OCI-LY3 (cell line): ENCODE measurements at regions not wholly inside any gene's neighbourhood (a gene's known extent, or its start where the extent isn't known, plus 50 kb on each side); places are given as distances from the start of the nearest gene placed in this dataset.

Source experiments
- H2AFZ ChIP-seq: fragments of 200-600, 300-600 bp; shearing (Covaris generic); 2 replicates; pipeline ENCODE4 v1.6.0; 2014; ENCODE audit warnings: antibody characterized with exemption, low read depth, low read length
- H3K27ac ChIP-seq: fragments of 200-600, 300-600 bp; sonication (generic); 2 replicates; pipeline ENCODE4 v1.5.1; 2014; ENCODE audit warnings: mild to moderate bottlenecking, low read length, moderate library complexity, mixed read lengths
- H3K27me3 ChIP-seq: fragments of 200-600, 300-600 bp; sonication (generic); 2 replicates; pipeline ENCODE4 v1.6.1; 2014; ENCODE audit warnings: low read depth, low read length, mixed read lengths
- H3K36me3 ChIP-seq: fragments of 200-600, 300-600 bp; sonication (generic); replicated peaks from 2 replicates; pipeline ENCODE3; 2014; ENCODE audit warnings: low read depth, low read length, mixed read lengths
- H3K4me1 ChIP-seq: fragments of 300-600, 200-600 bp; sonication (generic); 2 replicates; pipeline ENCODE4 v1.6.1; 2014; ENCODE audit warnings: low read length, mixed read lengths
- H3K4me2 ChIP-seq: fragments of 200-600, 300-600 bp; sonication (generic); 2 replicates; pipeline ENCODE4 v1.6.1; 2014; ENCODE audit warnings: low read length, mixed read lengths
- H3K4me3 ChIP-seq: fragments of 300-600, 200-600 bp; sonication (generic); 2 replicates; pipeline ENCODE4 v1.5.1; 2014; ENCODE audit warnings: antibody characterized with exemption, mild to moderate bottlenecking, low read length, moderate library complexity
- H3K79me2 ChIP-seq: fragments of 300-600, 200-600 bp; shearing (Covaris generic); 2 replicates; pipeline ENCODE4 v1.6.1; 2014; ENCODE audit warnings: mild to moderate bottlenecking, low read length, mixed read lengths
- H3K9ac ChIP-seq: fragments of 300-600, 200-600 bp; shearing (Covaris generic); 2 replicates; pipeline ENCODE4 v1.6.0; 2014; ENCODE audit warnings: mild to moderate bottlenecking, low read length, moderate library complexity
- H3K9me3 ChIP-seq: fragments of 200-600, 300-600 bp; shearing (Covaris generic); 2 replicates; pipeline ENCODE4 v1.6.1; 2014; ENCODE audit warnings: low read length, mixed read lengths; ENCODE audit not compliant: insufficient read depth
- H4K20me1 ChIP-seq: fragments of 200-600, 300-600 bp; sonication (generic); 2 replicates; pipeline ENCODE4 v1.6.1; 2016; ENCODE audit warnings: low read length, mixed read lengths; ENCODE audit not compliant: insufficient read depth
- EZH2phosphoT487 ChIP-seq: fragments of 200-600 bp; shearing (Covaris generic); IDR thresholded peaks from 2 replicates; pipeline ENCODE4 v1.6.1; 2018; ENCODE audit warnings: antibody characterized with exemption, mixed run types, low read depth
- TF ChIP-seq, protein P1 (sequence below): fragments of 200-600, 300-600 bp; sonication (generic); IDR thresholded peaks from 2 replicates; pipeline ENCODE4 v1.5.1; 2014; ENCODE audit warnings: antibody characterized with exemption, low read length, low read depth

DNA sequence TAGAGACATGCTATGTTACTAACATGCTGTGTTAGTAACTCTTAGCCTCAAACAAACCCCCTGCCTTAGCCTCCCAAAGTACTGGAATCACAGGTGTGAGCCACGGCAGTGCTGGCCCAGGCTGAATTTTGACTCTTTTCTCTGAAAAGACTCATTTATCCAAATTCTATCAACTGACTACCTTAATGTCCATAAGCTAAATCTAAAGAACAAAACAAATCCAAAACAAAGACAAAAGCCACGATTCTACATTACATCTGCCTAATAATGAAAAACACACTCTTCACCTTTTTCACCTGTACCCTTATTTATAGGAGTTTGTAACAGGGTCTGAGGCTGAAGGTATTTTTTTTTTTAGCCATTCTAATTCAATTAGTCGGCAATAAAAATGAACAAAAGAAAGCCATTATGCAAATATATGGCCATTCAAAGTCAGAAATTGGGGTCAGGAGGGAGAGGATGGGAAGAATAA lies 432.5 kb downstream of the RBFOX1 start:
- no peak for TF ChIP-seq EZH2phosphoT487
- TF ChIP-seq, protein P1, sequence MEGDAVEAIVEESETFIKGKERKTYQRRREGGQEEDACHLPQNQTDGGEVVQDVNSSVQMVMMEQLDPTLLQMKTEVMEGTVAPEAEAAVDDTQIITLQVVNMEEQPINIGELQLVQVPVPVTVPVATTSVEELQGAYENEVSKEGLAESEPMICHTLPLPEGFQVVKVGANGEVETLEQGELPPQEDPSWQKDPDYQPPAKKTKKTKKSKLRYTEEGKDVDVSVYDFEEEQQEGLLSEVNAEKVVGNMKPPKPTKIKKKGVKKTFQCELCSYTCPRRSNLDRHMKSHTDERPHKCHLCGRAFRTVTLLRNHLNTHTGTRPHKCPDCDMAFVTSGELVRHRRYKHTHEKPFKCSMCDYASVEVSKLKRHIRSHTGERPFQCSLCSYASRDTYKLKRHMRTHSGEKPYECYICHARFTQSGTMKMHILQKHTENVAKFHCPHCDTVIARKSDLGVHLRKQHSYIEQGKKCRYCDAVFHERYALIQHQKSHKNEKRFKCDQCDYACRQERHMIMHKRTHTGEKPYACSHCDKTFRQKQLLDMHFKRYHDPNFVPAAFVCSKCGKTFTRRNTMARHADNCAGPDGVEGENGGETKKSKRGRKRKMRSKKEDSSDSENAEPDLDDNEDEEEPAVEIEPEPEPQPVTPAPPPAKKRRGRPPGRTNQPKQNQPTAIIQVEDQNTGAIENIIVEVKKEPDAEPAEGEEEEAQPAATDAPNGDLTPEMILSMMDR, result no peak
- H3K4me1 ChIP-seq, result no peaks in the 10 kb centered on the region

DNA sequence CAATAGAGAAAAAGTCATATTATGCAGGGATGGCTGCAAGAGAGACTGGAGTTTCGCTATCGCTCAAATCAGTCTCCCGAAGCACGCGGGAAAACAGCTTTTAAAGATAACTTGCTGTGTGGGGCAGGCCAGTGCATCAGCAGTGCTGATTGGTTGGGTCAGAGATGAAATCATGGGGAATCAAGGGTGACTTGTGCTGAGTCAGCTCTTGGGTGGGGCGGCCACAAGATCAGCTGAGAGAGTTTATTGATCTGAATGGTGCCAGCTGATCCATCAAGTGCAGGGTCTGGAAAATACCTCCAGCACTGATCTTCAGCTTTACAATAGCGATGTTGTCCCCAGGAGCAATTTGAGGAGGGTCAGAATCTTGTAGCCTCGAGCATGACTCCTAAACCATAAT lies 430.5 kb downstream of the RBFOX1 start:
- Histone ChIP-seq H3K4me2 (no peak overlapping the region), H3K27ac (no peak overlapping the region), H3K4me3 (no peak overlapping the region), H3K79me2 (no peaks in the 10 kb centered on the region), H3K4me1 (no peaks in the 10 kb centered on the region), H3K36me3 (no peaks in the 10 kb centered on the region), H3K9me3 (no peaks in the 10 kb centered on the region), H3K27me3 (no peaks in the 10 kb centered on the region), H3K9ac (no peak overlapping the region), H4K20me1 (no peaks in the 10 kb centered on the region), H2AFZ (no peak overlapping the region)
- TF ChIP-seq EZH2phosphoT487, result no peak
- TF ChIP-seq, protein P1, result no peak

More for the DNA sequence above, 432.5 kb downstream of the RBFOX1 start:
- Histone ChIP-seq H3K4me2 (no peak overlapping the region), H3K79me2 (no peaks in the 10 kb centered on the region), H3K27me3 (no peaks in the 10 kb centered on the region), H3K9ac (no peak overlapping the region), H3K27ac (no peak overlapping the region), H3K36me3 (no peaks in the 10 kb centered on the region), H3K9me3 (no peaks in the 10 kb centered on the region), H3K4me3 (no peak overlapping the region), H4K20me1 (no peaks in the 10 kb centered on the region), H2AFZ (no peak overlapping the region)
